ENCODE measurements at regions not wholly inside any gene's neighbourhood (a gene's known extent, or its start where the extent isn't known, plus 50 kb on each side); places are given as distances from the start of the nearest gene placed in this dataset.

- WGBS, result 90% methylated on average over 1 of the region's 1 CpG
- H3K27me3 ChIP-seq, result no peaks in the 10 kb centered on the region
- no peaks in the 10 kb centered on the region for H3K36me3 ChIP-seq
- no peak overlapping the region for H3K27ac ChIP-seq (replicated peaks in 1 of 4)
- intact Hi-C loops (cut with DNase I), result no loop called here
- no peak for DNase-seq (ENCODE audit: extremely low spot score)
- H3K4me3 ChIP-seq, result no peak overlapping the region
- no peak for TF ChIP-seq POLR2A (IDR thresholded peaks at IDR 0.05; ENCODE audit: low read depth)
- TF ChIP-seq CTCF (IDR thresholded peaks at IDR 0.05), result no peak
- no peaks in the 10 kb centered on the region for H3K9me3 ChIP-seq
- H3K4me1 ChIP-seq, result no peaks in the 10 kb centered on the region
Measured at GRCh38 chr11:110022548-110022947, 70.6 kb upstream of the ZC3H12C start.

- DNase-seq (ENCODE audit: extremely low spot score), result no peak
- intact Hi-C loops (cut with DNase I), result no loop called here
- Histone ChIP-seq H3K36me3 (no peaks in the 10 kb centered on the region), H3K27me3 (no peaks in the 10 kb centered on the region), H3K4me3 (no peak overlapping the region), H3K4me1 (no peaks in the 10 kb centered on the region), H3K27ac (replicated peaks in 1 of 4) (no peak overlapping the region), H3K9me3 (no peaks in the 10 kb centered on the region)
- TF ChIP-seq POLR2AphosphoS5 (IDR thresholded peaks at IDR 0.05), result no peak
- no peak for TF ChIP-seq POLR2A (IDR thresholded peaks at IDR 0.05; ENCODE audit: low read depth)
- no peak for TF ChIP-seq CTCF (IDR thresholded peaks at IDR 0.05)
- TF ChIP-seq EP300 (IDR thresholded peaks at IDR 0.05), result no peak
Measured at GRCh38 chr11:110023711-110024110, 69.5 kb upstream of the ZC3H12C start.

GRCh38 chr11:110026858-110027626 is 66.2 kb upstream of the ZC3H12C start:
- Histone ChIP-seq H3K9me3 (no peaks in the 10 kb centered on the region), H3K4me1 (no peaks in the 10 kb centered on the region), H3K4me3 (no peak overlapping the region), H3K27me3 (no peaks in the 10 kb centered on the region), H3K36me3 (no peaks in the 10 kb centered on the region), H3K27ac (replicated peaks in 1 of 4) (no peak overlapping the region)
- no peak for TF ChIP-seq CTCF (IDR thresholded peaks at IDR 0.05)
- no peak for TF ChIP-seq POLR2AphosphoS5 (IDR thresholded peaks at IDR 0.05)
- TF ChIP-seq EP300 (IDR thresholded peaks at IDR 0.05), result no peak
- no peak for TF ChIP-seq POLR2A (IDR thresholded peaks at IDR 0.05; ENCODE audit: low read depth)
- no peak for DNase-seq (ENCODE audit: extremely low spot score)
- intact Hi-C loops (cut with DNase I), result loop anchor here (5.0 kb wide), 1 partner anchor 50 kb away; no protein-coding TSS in a partner anchor
- WGBS, result 51% methylated on average over 2 of the region's 2 CpGs

GRCh38 chr11:110027627-110028371 is 65.4 kb upstream of the ZC3H12C start:
- WGBS, result 86% methylated on average over 4 of the region's 4 CpGs
- Histone ChIP-seq H3K4me3 (no peak overlapping the region), H3K9me3 (no peaks in the 10 kb centered on the region), H3K27me3 (no peaks in the 10 kb centered on the region), H3K4me1 (no peaks in the 10 kb centered on the region), H3K27ac (replicated peaks in 1 of 4) (no peak overlapping the region), H3K36me3 (no peaks in the 10 kb centered on the region)
- intact Hi-C loops (cut with DNase I), result loop anchor here (5.0 kb wide), 1 partner anchor 50 kb away; no protein-coding TSS in a partner anchor
- DNase-seq (ENCODE audit: extremely low spot score), result no peak
- TF ChIP-seq EP300 (IDR thresholded peaks at IDR 0.05) (no peak), POLR2A (IDR thresholded peaks at IDR 0.05; ENCODE audit: low read depth) (no peak), CTCF (IDR thresholded peaks at IDR 0.05) (no peak), POLR2AphosphoS5 (IDR thresholded peaks at IDR 0.05) (no peak)

Measured in esophagus muscularis mucosa (tissue), 4 donors.